ENCODE measurements at regions not wholly inside any gene's neighbourhood (a gene's known extent, or its start where the extent isn't known, plus 50 kb on each side); places are given as distances from the start of the nearest gene placed in this dataset.

DNA sequence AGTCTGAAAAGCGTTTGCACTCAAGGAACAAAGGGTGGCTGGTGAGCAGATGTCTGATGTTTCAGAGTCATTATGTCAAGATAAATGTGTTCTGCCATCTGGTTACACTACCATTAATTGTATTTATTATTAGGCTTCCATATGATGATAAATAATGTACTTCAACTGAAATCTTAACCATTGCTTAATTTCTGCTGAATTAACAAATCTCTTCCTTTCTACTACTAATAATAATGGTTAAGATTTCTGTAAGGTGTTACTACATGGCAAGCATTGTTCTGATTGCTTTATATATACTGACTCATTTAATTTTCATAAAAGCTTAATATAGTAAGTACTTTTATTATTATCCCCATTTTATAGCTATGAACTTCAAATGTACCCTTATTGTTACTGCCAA lies 68.4 kb upstream of the GALNT15 start:
- Histone ChIP-seq H2AFZ (ENCODE audit: control insufficient read depth, low read length) (no peak overlapping the region), H3K4me2 (ENCODE audit: control insufficient read depth, extremely low read depth, insufficient read depth, low read depth, low read length) (no peak overlapping the region), H3K27ac (ENCODE audit: control insufficient read depth, insufficient read depth, low read length) (no peak overlapping the region), H3K36me3 (ENCODE audit: control insufficient read depth in 2 of 2, extremely low read depth in 1 of 2, insufficient read depth in 2 of 2, low read length in 2 of 2) (no peaks in the 10 kb centered on the region), H3K79me2 (ENCODE audit: control insufficient read depth, insufficient read depth, low read length) (no peaks in the 10 kb centered on the region), H3K9me3 (ENCODE audit: control insufficient read depth, low read depth, low read length) (peaks cover 1% of the 10 kb centered on the region), H3K27me3 (ENCODE audit: control insufficient read depth, extremely low read depth, insufficient read depth, low read length) (no peaks in the 10 kb centered on the region), H3K4me1 (ENCODE audit: control insufficient read depth, extremely low read depth, insufficient read depth, low read length) (peaks cover 21% of the 10 kb centered on the region), H3K9me1 (ENCODE audit: control insufficient read depth, extremely low read depth, insufficient read depth, low read length) (no peaks in the 10 kb centered on the region), H3K9ac (ENCODE audit: control insufficient read depth, extremely low read depth, insufficient read depth, low read length) (no peak overlapping the region), H3K4me3 (ENCODE audit: control insufficient read depth in 2 of 3, extremely low read depth in 1 of 3, insufficient read depth in 2 of 3, low read depth in 1 of 3, low read length in 3 of 3) (no peak overlapping the region), H4K20me1 (ENCODE audit: control insufficient read depth, extremely low read depth, insufficient read depth, low read length) (no peaks in the 10 kb centered on the region)
- DNase-seq (ENCODE audit: low read depth, low spot score) (no peak), FAIRE-seq (no peak)
- TF ChIP-seq EZH2 (IDR thresholded peaks at IDR 0.05; ENCODE audit: low read length) (no peak), CTCF (optimal IDR thresholded peaks at IDR 0.05 in 1 of 3, IDR thresholded peaks at IDR 0.05 in 1 of 3, conservative IDR thresholded peaks at IDR 0.05 in 1 of 3; ENCODE audit: extremely low read depth in 1 of 3, insufficient read depth in 2 of 3, low read length in 3 of 3) (no peak)
- dilution Hi-C loops (cut with MboI; ENCODE audit: extremely low pct_ligation_motif_present, low sequenced_read_pairs), result no loop called here

DNA sequence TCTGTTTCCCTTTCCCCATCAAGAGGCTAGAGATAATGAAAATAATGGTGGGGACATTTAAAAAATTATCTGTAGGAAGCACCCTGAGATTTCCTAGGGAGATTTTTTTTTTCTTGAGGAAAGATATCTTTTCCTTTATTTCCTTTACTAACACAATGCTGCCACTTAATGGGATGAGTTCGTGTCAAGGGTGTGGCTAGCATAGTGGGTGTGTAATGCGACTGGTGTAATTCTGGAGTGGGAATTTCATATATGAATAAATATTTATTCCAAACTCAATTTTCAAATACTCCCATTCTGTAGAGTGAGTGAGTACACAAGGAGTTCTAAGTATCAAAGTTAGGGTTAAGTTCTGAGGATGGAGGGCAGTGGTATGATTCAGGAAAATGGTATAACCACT lies 66.1 kb upstream of the GALNT15 start:
- peaks cover 3% of the 10 kb centered on the region for H3K4me1 ChIP-seq (ENCODE audit: control insufficient read depth, extremely low read depth, insufficient read depth, low read length)
- H3K27me3 ChIP-seq (ENCODE audit: control insufficient read depth, extremely low read depth, insufficient read depth, low read length), result no peaks in the 10 kb centered on the region
- H3K79me2 ChIP-seq (ENCODE audit: control insufficient read depth, insufficient read depth, low read length), result no peaks in the 10 kb centered on the region
- no peaks in the 10 kb centered on the region for H4K20me1 ChIP-seq (ENCODE audit: control insufficient read depth, extremely low read depth, insufficient read depth, low read length)
- no peak overlapping the region for H3K4me3 ChIP-seq (ENCODE audit: control insufficient read depth in 2 of 3, extremely low read depth in 1 of 3, insufficient read depth in 2 of 3, low read depth in 1 of 3, low read length in 3 of 3)
- no peaks in the 10 kb centered on the region for H3K9me3 ChIP-seq (ENCODE audit: control insufficient read depth, low read depth, low read length)
- dilution Hi-C loops (cut with MboI; ENCODE audit: extremely low pct_ligation_motif_present, low sequenced_read_pairs), result no loop called here
- no peak overlapping the region for H3K27ac ChIP-seq (ENCODE audit: control insufficient read depth, insufficient read depth, low read length)
- no peak overlapping the region for H3K4me2 ChIP-seq (ENCODE audit: control insufficient read depth, extremely low read depth, insufficient read depth, low read depth, low read length)
- no peak overlapping the region for H2AFZ ChIP-seq (ENCODE audit: control insufficient read depth, low read length)
- DNase-seq (ENCODE audit: low read depth, low spot score) (no peak), FAIRE-seq (no peak)
- no peaks in the 10 kb centered on the region for H3K9me1 ChIP-seq (ENCODE audit: control insufficient read depth, extremely low read depth, insufficient read depth, low read length)
- TF ChIP-seq EZH2 (IDR thresholded peaks at IDR 0.05; ENCODE audit: low read length) (no peak), CTCF (optimal IDR thresholded peaks at IDR 0.05 in 1 of 3, IDR thresholded peaks at IDR 0.05 in 1 of 3, conservative IDR thresholded peaks at IDR 0.05 in 1 of 3; ENCODE audit: extremely low read depth in 1 of 3, insufficient read depth in 2 of 3, low read length in 3 of 3) (no peak)
- no peaks in the 10 kb centered on the region for H3K36me3 ChIP-seq (ENCODE audit: control insufficient read depth in 2 of 2, extremely low read depth in 1 of 2, insufficient read depth in 2 of 2, low read length in 2 of 2)
- no peak overlapping the region for H3K9ac ChIP-seq (ENCODE audit: control insufficient read depth, extremely low read depth, insufficient read depth, low read length)

Data from keratinocyte (primary cell).